ENCODE measurements at regions not wholly inside any gene's neighbourhood (a gene's known extent, or its start where the extent isn't known, plus 50 kb on each side); places are given as distances from the start of the nearest gene placed in this dataset.

DNA sequence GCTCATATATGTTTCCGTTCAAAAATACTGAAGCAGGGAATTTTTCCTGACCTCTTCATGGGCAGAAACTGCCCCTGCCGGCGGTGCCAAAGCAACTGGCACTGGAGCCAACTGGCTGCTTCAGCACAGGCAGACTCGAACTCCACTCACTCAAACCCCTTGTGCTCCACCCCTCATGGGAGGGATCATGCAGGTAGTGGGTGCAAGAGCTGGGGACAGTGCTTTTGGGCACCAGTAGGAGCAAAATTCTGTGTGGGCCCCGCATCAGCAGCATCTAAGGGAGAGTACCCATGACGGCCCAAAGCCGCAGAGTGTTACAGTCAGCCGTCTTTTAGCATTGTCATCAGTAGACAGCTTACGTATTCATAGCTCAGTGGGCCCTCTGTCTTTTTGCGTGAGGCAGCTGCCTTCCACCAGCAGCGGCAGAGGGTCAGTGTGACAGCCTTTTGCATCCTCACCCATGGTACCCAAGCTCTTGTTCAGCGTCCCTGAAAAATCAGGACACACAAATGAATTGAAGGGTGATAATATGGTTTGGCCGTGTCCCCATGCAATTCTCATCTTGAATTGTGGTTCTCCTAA is 393.8 kb downstream of the SLITRK6 start:
- DNase-seq (ENCODE audit: low read depth in 2 of 2, low spot score in 1 of 2) = no peak

DNA sequence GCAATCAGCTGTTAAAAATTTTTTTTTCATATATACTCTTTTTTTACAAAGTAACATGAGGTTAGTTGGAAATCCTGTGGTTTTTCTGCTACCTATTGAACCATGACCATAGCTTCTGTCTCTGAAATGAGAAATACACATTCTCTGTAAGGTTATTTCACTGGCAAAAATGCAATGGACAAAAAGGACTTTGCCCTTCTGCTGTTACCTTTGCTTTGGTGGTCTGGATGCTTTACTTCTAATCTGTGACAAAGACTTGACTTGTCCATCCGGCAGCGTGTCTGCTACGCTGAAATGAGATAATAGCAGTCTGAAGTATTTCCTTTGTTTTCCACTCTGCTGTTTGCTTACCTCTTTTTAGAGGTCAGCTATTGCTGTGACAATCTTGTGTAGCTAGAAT is 412.8 kb downstream of the SLITRK6 start:
- DNase-seq (ENCODE audit: low read depth in 2 of 2, low spot score in 1 of 2) = no peak

DNA sequence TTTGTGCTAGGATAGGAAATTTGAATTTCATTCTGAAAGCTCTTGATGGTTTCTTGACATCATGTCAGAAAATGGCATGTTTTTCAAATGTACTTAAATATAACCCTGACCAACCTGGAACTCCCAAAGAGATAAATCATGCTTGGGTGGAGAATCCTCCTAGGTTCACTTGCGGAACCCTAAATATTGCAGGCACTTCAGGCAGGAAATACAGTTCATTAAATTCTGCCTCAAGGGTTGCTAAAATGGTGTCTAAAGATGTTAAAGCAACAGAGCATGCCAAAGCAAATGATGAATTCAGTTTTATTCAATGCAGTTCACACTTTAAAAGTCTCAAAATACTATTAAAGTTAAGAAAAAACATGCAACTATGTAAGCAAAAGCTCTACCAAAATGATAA is 415.9 kb downstream of the SLITRK6 start:
- DNase-seq (ENCODE audit: low read depth in 2 of 2, low spot score in 1 of 2) = no peak

DNA sequence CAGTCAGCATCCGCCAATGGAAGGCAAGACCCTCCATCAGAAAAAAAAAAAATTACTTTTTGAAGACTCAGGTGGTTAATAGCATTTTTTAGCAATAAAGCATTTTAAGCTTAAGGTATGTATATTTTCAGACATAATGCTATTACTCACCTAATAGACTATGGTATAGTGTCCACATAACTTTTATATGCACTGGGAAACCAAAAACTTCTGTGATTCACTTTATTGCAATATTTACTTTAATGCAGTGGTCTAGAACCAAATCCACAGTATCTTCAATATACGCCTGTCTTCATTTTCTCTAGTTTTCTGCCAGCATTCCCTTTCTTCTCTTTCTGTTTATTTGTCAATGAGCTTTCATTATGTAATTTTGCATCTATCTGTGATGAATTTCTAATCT is 418.1 kb downstream of the SLITRK6 start:
- no peak for DNase-seq (ENCODE audit: low read depth in 2 of 2, low spot score in 1 of 2)

DNA sequence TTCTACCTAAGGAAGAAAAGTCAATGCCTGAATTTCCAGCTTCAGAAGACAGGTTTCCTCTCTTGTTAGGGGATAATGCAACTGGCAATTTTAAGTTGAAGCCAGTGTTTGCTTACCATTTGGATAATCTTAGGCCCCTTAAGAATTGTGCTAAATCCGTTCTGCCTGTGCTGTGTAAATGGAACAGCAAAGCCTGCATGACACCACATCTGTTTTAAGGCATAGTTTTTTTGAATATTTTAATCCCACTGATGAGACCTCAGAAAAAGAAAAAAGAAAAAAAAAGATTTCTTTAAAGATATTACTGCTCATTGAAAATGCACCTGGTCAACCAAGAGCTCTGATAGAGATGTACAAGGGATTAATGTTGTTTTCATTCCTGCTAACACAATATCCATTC is 419.2 kb downstream of the SLITRK6 start:
- DNase-seq (ENCODE audit: low read depth in 2 of 2, low spot score in 1 of 2) = no peak

DNA sequence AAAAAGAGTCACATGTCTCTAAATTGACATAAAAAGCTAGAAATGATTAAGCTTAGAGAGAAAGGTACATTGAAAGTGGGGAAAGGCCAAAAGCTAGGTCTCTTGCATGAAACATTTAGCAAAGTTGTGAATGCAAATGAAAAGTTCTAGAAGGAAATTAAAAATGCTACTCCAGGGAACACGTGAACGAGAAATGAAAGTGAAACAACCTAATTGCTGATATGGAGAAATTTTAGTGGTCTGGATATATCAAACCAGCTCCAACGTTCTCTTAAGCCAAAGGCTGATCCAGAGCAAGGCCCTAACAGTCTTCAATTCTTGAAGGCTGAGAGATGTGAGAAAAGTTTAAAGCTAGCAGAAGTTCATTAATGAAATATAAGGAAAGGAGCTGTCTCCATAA is 419.8 kb downstream of the SLITRK6 start:
- no peak for DNase-seq (ENCODE audit: low read depth in 2 of 2, low spot score in 1 of 2)

DNA sequence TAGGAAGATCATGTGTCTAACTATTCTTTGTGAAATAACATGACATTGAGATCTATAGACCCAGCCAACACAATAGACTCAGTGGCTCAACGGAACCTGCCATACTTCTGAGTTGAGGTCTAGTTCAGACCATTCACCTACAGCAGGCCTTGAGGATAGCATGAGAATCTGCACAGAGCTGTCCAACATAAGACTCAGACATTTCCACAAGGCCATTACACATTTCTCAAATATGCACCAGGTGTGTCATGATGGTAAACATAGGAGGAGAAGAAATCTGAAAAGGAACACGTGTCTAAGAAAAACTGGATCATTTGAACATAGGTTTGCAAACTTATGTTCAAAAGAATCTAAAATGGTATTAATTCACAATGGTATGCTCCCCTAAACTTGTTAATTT is 421.4 kb downstream of the SLITRK6 start:
- DNase-seq (ENCODE audit: low read depth in 2 of 2, low spot score in 1 of 2) = no peak

DNA sequence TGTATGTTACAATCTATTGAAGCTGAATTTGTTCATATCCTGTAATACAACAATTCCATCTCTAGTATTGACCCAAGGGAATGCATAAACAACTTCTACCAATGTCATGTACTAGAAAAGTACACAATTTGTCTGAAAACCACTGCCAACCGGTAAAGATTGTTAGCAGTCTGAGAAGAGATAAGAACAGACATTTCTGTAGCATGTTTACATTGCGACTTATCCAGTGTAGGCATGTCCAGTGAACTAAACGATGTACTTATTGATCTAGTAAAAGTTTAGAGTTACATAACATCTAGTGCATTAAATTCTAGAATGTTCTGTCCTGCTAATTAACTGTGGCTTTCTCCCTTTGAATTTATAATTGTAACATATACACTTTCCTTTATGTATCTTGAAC is 425.9 kb downstream of the SLITRK6 start:
- DNase-seq (ENCODE audit: low read depth in 2 of 2, low spot score in 1 of 2) = no peak

DNA sequence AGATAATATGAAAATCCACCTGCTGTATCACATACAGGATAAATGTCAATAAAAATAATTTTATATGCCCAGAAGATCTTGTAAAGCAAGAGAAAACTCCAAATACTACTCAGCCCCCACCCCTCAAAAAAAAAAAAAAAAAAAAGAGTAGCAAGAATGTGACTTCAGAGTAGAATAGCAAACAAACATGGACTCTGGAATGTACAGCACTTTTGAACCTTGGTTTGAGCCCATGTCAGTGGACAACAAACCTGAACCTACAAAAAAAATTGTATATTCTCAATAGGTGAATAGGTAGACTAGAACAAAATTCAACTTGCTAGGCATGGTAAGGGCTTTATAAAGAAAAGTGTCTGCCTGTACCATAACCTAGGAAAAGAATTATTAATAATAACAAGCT is 428.0 kb downstream of the SLITRK6 start:
- DNase-seq (ENCODE audit: low read depth in 2 of 2, low spot score in 1 of 2) = no peak

DNA sequence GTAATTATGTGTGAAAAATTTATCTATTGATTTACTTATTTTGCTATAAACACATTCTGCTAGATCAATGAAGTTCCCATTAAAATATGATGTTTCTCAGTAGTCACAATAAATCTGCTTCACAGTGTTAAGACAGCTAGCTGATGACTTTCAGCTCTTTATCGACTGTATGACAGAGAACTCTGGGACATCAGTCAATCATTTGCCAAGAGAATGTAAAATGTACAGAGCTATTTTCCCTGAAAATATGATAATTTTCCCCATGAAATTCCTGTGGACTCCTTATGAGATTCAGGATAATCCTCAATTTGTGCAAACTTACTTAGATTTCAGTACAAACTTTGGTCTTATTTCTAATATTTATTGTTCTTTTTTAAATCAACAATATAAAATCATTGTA is 430.5 kb downstream of the SLITRK6 start:
- no peak for DNase-seq (ENCODE audit: low read depth in 2 of 2, low spot score in 1 of 2)

DNA sequence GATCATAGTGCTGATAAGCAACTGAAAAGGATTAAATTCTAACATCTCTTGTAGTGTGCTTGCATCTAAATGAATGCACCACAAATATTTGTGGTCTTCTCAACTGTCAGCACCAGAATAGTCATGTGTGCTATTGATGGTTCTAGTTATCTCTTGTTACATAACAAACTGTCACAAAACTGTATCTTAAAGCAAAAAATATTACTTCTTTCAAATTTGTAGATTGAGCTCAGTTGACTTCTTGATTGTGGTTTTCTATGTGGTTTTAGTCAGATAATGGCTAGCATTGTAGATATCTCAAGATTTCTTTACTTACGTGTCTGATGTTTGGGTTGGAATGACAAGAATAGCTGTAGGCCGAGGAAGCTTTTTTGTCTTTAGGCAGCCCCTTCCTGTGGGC is 431.3 kb downstream of the SLITRK6 start:
- DNase-seq (ENCODE audit: low read depth in 2 of 2, low spot score in 1 of 2) = no peak

DNA sequence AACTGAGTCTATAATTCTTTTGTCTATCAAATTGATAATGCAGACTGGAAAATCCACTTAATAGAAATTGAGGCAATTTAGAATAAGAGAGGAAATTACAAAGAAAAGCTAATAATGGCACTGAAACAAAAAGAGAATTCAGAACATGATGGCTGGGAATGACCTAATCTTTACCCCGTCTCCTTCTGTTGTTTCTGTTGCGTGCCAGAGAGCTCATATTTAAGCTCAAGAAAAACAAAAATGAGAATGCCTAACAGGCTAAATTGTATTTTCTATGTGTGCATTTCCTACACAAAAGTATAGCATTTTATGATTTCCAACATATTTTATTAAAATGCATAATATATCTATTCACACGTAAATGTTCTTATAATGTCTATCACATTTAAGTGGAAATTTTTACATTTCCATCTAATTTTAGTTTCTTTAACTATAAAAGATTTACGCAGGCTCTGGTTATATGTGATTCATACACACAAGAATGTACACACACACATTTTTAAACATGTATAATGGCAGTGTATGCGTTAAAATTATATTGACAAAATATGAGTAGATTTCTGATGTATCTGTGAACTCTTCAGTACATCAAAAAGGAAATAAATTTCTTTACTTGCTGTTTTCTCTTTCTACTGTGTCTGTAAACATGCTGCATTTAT is 432.3 kb downstream of the SLITRK6 start:
- no peak for DNase-seq (ENCODE audit: low read depth in 2 of 2, low spot score in 1 of 2)

DNA sequence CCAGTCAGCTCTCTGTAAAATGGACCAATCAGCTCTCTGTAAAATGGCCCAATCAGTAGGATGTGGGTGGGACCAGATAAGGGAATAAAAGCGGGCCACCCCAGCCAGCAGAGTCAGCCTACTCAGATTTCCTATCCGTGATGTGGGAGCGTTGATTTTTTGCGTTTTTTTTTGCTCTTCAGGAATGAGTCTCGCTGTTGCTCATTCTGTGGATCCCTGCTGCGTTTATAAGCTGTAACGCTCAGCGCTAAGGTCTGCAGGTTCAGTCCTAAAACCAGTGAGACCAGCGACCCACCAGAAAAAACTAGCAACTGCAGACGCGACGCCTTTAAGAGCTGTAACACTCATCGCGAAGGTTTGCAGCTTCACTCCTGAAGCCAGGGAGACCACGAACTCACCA is 435.7 kb downstream of the SLITRK6 start:
- no peak for DNase-seq (ENCODE audit: low read depth in 2 of 2, low spot score in 1 of 2)

DNA sequence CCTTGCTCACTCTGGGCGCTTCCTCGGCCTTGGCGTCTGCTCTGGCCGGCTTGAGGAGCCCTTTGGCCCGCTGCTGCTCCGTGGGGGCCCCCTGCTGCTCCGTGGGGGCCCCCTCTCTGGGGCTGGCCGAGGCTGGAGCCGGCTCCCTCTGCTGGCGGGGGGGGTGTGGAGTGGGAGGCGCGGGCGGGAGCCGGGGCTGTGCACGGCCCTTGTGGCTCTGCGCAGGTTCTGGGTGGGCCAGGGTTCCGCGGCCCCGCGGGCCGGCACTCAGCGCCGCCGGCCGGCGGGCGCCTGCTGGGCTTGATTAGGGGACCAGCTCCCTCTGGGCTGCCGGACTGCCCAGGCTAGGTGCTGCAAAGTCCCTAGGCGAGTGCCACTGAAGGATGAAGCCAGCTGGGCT is 436.2 kb downstream of the SLITRK6 start:
- no peak for DNase-seq (ENCODE audit: low read depth in 2 of 2, low spot score in 1 of 2)

DNA sequence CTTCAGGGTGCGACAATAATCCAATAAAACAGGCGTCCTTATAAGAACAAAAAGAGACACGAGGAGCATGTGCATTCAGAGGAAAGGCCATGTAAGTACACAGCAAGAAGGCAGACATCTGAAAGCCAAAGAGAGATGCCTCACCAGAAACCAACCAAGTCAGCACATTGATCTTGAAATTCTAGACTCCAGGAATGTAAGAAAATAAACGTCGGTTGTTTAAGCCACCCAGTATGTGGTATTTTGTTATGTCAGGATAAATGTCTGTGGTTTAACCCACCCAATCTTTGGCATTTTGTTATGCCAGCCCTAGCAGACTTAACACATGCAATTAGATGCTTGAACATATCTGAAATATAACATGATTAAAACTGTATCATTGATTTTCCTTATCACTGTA is 452.0 kb downstream of the SLITRK6 start:
- no peak for DNase-seq (ENCODE audit: low read depth in 2 of 2, low spot score in 1 of 2)

DNA sequence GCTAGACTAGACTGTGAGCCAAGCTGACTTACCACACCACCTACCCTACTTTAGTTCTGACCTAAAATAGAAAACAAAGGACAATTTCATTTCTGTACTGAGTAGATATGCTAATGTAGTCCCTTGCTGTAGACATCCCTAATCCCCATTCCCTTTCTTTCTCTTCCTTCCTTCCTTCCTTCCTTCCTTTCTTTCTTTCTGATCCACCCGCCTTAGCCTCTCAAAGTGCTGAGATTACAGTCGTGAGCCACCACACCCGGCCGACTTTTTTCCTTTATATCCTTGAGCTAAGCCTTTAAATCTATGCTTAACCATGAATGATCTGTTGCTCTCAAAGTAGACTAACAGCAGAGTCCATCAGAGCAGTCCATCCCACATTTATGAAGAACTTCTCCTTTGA is 465.0 kb downstream of the SLITRK6 start:
- DNase-seq (ENCODE audit: low read depth in 2 of 2, low spot score in 1 of 2) = no peak

DNA sequence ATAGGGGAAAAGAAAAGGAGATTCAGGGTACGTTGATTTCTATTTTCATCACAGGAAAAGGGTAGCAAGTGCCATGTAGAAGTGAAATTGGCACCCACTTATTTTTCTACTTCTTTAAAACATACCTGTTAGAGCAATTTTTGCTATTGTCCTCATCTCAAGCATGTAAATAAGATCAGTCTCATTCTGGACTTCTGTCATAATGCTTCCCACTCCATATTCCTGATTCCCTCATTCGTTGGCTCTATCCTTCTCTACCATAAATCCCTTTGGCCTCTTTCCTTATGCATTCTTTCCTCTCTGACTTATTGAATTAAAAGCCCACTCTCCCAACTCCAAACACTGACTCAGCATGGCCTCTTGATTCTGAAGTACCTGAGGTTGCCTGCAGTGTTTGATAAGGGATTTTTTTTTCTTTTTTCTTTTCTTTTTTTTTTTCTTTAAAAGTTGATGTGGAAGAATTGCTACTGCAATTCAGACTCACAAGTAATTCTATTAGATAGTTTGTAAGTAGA is 465.7 kb downstream of the SLITRK6 start:
- no peak for DNase-seq (ENCODE audit: low read depth in 2 of 2, low spot score in 1 of 2)

DNA sequence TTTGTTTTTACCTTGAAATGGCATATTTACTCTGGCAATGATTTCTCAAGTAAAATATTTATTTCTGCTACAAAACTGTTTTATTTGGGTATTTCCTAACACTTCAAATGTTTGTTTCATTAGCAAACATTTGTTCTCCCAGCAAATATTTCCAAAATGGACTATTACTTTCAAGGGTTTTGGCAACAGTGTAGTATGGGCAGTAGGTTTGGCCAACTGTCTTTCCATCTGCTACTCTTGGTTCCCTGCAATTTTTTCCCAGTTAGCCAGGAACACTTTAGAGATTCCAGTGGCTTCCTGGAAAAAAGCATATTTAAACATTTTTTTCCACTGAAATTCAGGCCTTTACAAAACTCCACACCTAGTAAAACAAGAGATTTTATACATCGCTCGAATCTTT is 466.6 kb downstream of the SLITRK6 start:
- DNase-seq (ENCODE audit: low read depth in 2 of 2, low spot score in 1 of 2) = no peak

DNA sequence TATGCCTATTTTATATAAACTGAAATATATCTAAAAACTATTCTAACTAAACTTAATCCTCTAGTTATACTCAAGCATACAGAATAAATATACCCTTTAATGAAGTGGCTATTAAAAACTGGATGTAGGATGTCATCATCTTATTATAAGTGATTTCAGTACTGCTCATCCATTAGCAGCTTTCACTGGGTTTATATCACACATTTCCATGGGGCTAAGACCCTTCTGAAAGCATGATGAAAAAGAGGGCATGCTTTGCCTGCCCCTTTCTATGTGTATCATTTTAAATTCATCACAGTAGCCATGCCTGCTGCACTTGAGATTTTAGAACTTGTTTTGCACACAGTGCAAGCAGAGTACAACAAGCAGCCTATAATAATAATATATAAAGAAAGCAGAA is 477.5 kb downstream of the SLITRK6 start:
- DNase-seq (ENCODE audit: low read depth in 2 of 2, low spot score in 1 of 2) = no peak

DNA sequence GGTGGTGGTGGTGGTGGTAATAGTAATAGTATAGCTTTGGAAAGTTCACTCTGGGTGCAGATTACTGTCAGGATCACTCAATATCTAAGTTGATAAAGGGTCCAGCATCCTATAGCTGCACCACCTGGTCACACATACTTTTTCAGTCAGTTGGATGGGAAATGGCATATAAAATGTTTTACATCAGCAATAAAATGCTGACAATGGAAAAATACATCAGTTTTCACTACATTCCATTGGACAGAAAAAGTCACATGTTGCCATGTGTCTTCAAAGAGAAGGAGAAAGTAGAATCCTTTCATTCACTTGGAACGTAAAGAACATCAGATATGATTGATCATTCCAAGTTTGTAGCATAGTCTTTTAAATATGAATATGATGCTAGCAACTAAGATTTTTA is 481.4 kb downstream of the SLITRK6 start:
- DNase-seq (ENCODE audit: low read depth in 2 of 2, low spot score in 1 of 2) = no peak

DNA sequence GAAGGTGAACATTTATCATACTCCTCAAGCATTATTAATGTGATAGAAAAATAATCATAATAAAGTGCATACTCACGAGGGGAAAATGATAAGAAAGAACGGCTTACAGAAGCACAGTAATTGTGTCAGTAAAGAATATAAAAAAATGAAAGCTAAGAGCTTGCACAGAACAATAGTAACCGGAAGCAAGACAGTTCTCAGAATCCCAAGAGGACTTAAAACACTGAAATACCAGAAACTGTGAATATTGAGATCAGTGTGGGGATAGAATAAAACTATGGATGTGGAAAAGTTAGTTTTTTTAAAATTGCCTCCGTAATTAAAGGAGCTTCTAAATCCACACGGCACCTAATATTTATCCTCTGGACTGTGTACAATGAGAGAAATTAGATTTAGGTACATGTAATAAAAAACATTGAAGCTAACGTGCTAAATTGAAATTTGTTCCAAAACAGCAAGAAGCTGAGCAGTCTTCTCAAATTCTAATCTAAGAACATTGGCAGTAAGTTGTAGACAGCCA is 482.7 kb downstream of the SLITRK6 start:
- no peak for DNase-seq (ENCODE audit: low read depth in 2 of 2, low spot score in 1 of 2)

DNA sequence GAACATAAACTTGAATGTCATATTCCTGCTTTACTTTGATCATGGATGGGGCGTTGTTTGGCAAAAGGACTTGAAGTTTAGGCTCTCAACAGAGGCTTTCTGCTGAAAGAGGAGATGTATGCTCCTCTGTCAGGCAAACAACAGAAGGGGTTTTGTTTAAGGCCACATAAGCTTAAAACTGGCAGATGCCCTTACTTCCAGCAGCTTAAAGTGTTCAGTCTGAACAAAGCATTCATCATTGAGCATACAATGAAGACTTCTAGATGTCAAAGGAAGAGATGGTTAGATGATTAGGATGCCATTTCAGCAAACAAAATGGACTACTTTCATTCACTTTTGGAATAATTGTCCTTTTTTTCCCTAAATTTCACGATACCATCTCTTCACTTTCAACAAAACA is 484.5 kb downstream of the SLITRK6 start:
- no peak for DNase-seq (ENCODE audit: low read depth in 2 of 2, low spot score in 1 of 2)

Data from stimulated activated CD8-positive, alpha-beta memory T cell treated with anti-CD3 and anti-CD28 coated beads, Interleukin-4, amount 100 ng/mL, for 4 hours (primary cell).